Heart right ventricle (tissue), 16 donors: ENCODE measurements at regions not wholly inside any gene's neighbourhood (a gene's known extent, or its start where the extent isn't known, plus 50 kb on each side); places are given as distances from the start of the nearest gene placed in this dataset.

Source experiments
- ATAC-seq, 8 donors: fragments of 200-7000 bp; cut with Tn5 transposase; one replicate each; pipeline ENCODE4 v1.9.1; 2020; ENCODE audit warnings: mild to moderate bottlenecking in 8 of 8, moderate library complexity in 8 of 8, moderate number of reproducible peaks in 1 of 8
- DNase-seq, 2 donors: peaks; one replicate each; pipeline ENCODE4 v3.0.0-alpha.2; 2020
- H3K27ac ChIP-seq, 10 donors: fragments of 200-600 bp; sonication (generic) in 2 of 10; one replicate each; pipeline versions ENCODE4 v1.5.0 to v1.8.0; 2020 to 2022; ENCODE audit warnings: mild to moderate bottlenecking in 3 of 10
- H3K27me3 ChIP-seq, 7 donors: fragments of 200-600 bp; one replicate each; pipeline ENCODE4 v1.8.0; 2021 to 2022; ENCODE audit warnings: mild to moderate bottlenecking in 2 of 7
- H3K36me3 ChIP-seq, 9 donors: fragments of 200-600 bp; sonication (generic) in 1 of 9; one replicate each; pipeline versions ENCODE4 v1.5.0 to v1.8.0; 2020 to 2022; ENCODE audit warnings: mild to moderate bottlenecking in 2 of 9
- H3K4me1 ChIP-seq, 9 donors: fragments of 200-600 bp; sonication (generic) in 1 of 9; one replicate each; pipeline versions ENCODE4 v1.5.0 to v1.8.0; 2020 to 2022; ENCODE audit warnings: mild to moderate bottlenecking in 4 of 9
- H3K4me3 ChIP-seq, 10 donors: fragments of 200-600 bp; sonication (generic) in 2 of 10; one replicate each; pipeline versions ENCODE4 v1.5.0 to v1.8.0; 2020 to 2022; ENCODE audit warnings: mild to moderate bottlenecking in 7 of 10, moderate library complexity in 2 of 10
- H3K9me3 ChIP-seq, 11 donors: fragments of 200-600 bp in 10 of 11; sonication (generic) in 2 of 11; one replicate each; pipeline versions ENCODE4 v1.5.0 to v1.8.0; 2013 to 2022; ENCODE audit warnings: mild to moderate bottlenecking in 2 of 11, control low read depth in 1 of 11, moderate library complexity in 1 of 11
- WGBS, 2 donors: extraction: QIAGEN DNeasy Blood & Tissue Kit; methylation state at CpG; one replicate each; pipeline ENCODE4 v1.1.7; 2013; ENCODE audit warnings: inconsistent platforms in 1 of 2; 5-methylcytosine and 5-hydroxymethylcytosine counted together
- intact Hi-C, 10 donors: fragments of 100-400 bp; cut with DNase I; formaldehyde crosslinking; loops; one replicate each; pipeline versions ENCODE4 v1.11.1 to v1.14.2; 2022
- TF ChIP-seq, protein P1 (sequence below), 9 donors: fragments of 200-600 bp; sonication (generic) in 2 of 9; IDR thresholded peaks; one replicate each; pipeline versions ENCODE4 v1.5.0 to v1.8.0; 2021 to 2022; ENCODE audit warnings: antibody characterized with exemption in 9 of 9, mild to moderate bottlenecking in 5 of 9, moderate library complexity in 1 of 9
- donor health status: Arrhythmogenic right ventricular cardiomyopathy.
- donor health status: ischemic (EF 13 %, LVEDD 7.1; RV severe dilation, severe dysfunction).
- donor health status: healthy with polysubstance abuse.
- donor health status: DM: no; HTN: yes; CAD: no.
- donor health status: DM: no; HTN: no; CAD: no.
- donor health status: ischemic (EF 25% LVEDD 6.9; RV normal size, moderate dysfunction).
- donor health status: ischemic (EF 25% LVEDD 5.7; RV mildly dilated, moderate dysfunction).
- donor health status: healthy.
- donor health status: DM: yes; HTN: yes; CAD: no.
- donor health status: Ischemic cardiomyopathy.
- donor health status: ischemic (EF 35%, LVEDD 5.7; RV mildly dilated, moderate dysfunction).
- donor health status: nonischemic (EF 11% LVEDD 7.7; RV severe dilation, severe dysfunction).
- donor health status: DM: yes; HTN: yes; CAD: no.
- donor health status: PGD.
- donor health status: ischemic (EF 29% LVEDD 5.4; RV normal size, mild dysfunction).
- donor health status: nonischemic (EF 23%, LVEDD 6.1; RV moderate dilation, normal function).

DNA sequence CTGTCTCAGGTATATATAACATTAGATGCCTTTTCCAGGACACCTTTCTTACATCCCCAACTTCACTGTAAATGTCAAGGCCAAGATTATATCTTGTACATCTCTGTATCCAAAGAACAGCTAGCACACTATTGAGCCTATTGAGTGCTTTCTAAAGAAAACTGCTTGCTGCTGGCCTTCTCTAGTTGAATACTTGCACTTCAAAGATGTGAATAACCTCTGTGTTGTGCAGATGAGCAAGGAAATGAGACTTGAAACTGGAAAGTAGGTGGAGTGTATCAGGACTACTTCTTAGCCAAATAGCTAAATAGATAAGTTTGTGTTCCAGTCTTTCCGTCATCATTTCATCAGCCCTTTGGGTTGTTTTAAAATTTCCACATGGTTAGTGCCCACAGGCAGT, 704.4 kb upstream of the AMOT start:
- no peak for DNase-seq
- H3K4me1 ChIP-seq: no peaks in the 10 kb centered on the region
- H3K4me3 ChIP-seq: no peak overlapping the region
- ATAC-seq: no peak
- peaks cover 0 to 3% (median 0%) of the 10 kb centered on the region in 7 donors for H3K27me3 ChIP-seq
- no peak overlapping the region for H3K27ac ChIP-seq
- H3K36me3 ChIP-seq: no peaks in the 10 kb centered on the region
- peaks cover 0 to 4% (median 0%) of the 10 kb centered on the region in 11 donors for H3K9me3 ChIP-seq
- TF ChIP-seq, protein P1, sequence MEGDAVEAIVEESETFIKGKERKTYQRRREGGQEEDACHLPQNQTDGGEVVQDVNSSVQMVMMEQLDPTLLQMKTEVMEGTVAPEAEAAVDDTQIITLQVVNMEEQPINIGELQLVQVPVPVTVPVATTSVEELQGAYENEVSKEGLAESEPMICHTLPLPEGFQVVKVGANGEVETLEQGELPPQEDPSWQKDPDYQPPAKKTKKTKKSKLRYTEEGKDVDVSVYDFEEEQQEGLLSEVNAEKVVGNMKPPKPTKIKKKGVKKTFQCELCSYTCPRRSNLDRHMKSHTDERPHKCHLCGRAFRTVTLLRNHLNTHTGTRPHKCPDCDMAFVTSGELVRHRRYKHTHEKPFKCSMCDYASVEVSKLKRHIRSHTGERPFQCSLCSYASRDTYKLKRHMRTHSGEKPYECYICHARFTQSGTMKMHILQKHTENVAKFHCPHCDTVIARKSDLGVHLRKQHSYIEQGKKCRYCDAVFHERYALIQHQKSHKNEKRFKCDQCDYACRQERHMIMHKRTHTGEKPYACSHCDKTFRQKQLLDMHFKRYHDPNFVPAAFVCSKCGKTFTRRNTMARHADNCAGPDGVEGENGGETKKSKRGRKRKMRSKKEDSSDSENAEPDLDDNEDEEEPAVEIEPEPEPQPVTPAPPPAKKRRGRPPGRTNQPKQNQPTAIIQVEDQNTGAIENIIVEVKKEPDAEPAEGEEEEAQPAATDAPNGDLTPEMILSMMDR (IDR thresholded peaks at IDR 0.05): no peak
- WGBS, 2 donors: no CpG with 5 or more reads among the region's 1 CpG
- intact Hi-C loops: no loop called here

DNA sequence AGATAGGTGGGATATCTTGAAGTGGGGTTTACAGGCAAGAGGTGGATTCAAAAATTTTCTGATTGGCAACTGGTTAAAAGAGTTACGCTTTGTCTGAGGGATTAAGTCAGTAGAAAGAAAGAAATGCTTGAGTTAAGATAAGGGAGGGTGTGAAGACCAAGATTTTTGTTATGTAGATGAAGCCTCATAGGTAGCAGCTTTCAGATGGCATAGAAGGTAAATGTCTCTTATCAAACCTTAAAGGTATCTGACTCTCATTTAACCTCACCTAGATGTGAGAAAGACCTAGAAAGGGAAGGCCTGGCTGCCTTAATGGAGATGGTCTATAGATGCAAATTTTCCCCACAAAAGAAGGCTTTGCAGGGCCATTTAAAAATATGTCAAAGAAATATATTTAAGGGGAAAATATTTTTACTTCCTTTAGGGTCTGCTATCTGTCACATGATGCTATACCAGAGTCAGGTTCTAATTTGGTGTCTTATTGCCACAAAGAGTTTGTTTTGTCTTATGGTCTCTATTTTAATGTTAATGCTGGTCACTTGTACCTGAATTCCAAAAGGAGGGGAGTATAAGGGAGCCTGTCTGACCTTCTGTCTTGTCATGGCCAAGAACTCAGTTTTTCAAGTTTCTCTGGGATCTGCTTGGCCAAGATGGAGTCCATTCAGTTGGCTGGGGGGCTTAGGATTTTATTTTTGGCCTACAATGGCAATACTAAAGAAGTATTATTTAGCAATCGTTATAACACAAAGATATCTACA, 699.1 kb upstream of the AMOT start:
- H3K9me3 ChIP-seq: no peaks in the 10 kb centered on the region
- H3K36me3 ChIP-seq: no peaks in the 10 kb centered on the region
- intact Hi-C loops: no loop called here
- no peak overlapping the region for H3K27ac ChIP-seq
- 87 to 90% methylated on average over 2 of the region's 2 CpGs for WGBS, 2 donors
- TF ChIP-seq, protein P1 (IDR thresholded peaks at IDR 0.05): no peak
- no peaks in the 10 kb centered on the region for H3K4me1 ChIP-seq
- no peak for DNase-seq
- no peak for ATAC-seq
- peaks cover 0 to 7% (median 0%) of the 10 kb centered on the region in 7 donors for H3K27me3 ChIP-seq
- H3K4me3 ChIP-seq: no peak overlapping the region

- DNase-seq (no peak), ATAC-seq (no peak)
- intact Hi-C loops: no loop called here
- Histone ChIP-seq H3K27ac (no peak overlapping the region), H3K9me3 (no peaks in the 10 kb centered on the region), H3K4me3 (no peak overlapping the region), H3K27me3 (peaks cover 0 to 37% (median 0%) of the 10 kb centered on the region in 7 donors), H3K4me1 (no peaks in the 10 kb centered on the region), H3K36me3 (no peaks in the 10 kb centered on the region)
- WGBS, 2 donors: 79 to 87% methylated on average over 6 of the region's 6 CpGs
- TF ChIP-seq, protein P1 (IDR thresholded peaks at IDR 0.05): no peak
Measured at GRCh38 chrX:113529426-113530013, 688.9 kb upstream of the AMOT start.

DNA sequence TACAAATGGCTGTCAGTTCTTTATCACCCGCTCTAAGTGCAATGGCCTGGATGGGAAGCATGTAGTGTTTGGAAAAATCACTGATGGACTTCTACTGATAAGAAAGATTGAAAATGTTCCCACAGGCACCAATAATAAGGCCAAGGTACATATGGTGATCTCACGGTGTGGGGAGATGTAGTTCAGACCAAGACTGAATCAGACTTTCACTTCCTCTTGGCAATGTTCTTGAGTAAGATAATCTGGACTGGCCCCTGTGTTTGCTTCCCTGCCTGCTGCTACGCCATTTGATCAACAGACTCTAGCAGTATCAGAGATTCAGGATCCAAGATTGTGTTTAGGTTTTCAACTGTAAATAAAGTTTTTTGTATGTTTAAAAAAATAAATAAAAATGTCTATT, 682.2 kb upstream of the AMOT start:
- Histone ChIP-seq H3K36me3 (no peaks in the 10 kb centered on the region), H3K27me3 (peaks cover 0 to 5% (median 0%) of the 10 kb centered on the region in 7 donors), H3K27ac (no peak overlapping the region), H3K9me3 (no peaks in the 10 kb centered on the region), H3K4me1 (no peaks in the 10 kb centered on the region), H3K4me3 (no peak overlapping the region)
- ATAC-seq (no peak), DNase-seq (no peak)
- intact Hi-C loops: no loop called here
- TF ChIP-seq, protein P1 (IDR thresholded peaks at IDR 0.05): no peak
- WGBS, 2 donors: 56 to 70% methylated on average over 3 of the region's 3 CpGs
